RPMI7951 (cell line): ENCODE measurements at regions not wholly inside any gene's neighbourhood (a gene's known extent, or its start where the extent isn't known, plus 50 kb on each side); places are given as distances from the start of the nearest gene placed in this dataset.
"Not testable (repeated sequence)": the region's sequence is repeated elsewhere in the genome, so short reads cannot be mapped to it uniquely, and the experiment has no call there.

Experiments
- DNase-seq: peaks from one replicate; pipeline ENCODE4 v3.0.0-alpha.2; 2012; ENCODE audit warnings: low read depth

- peak; percentile 15 for DNase-seq
Measured at GRCh38 chr1:222416001-222416791, 131.7 kb downstream of the HHIPL2 start.

- DNase-seq: no peak
Measured at GRCh38 chr1:222415441-222415840, 132.5 kb downstream of the HHIPL2 start.

- no peak for DNase-seq
Measured at GRCh38 chr1:222413991-222414549, 133.8 kb downstream of the HHIPL2 start.

GRCh38 chr1:222413436-222413835 lies 134.5 kb downstream of the HHIPL2 start:
- DNase-seq: peak; percentile 30

GRCh38 chr1:222404710-222405109 lies 143.2 kb downstream of the HHIPL2 start:
- no peak for DNase-seq

- no peak for DNase-seq
Measured at GRCh38 chr1:222399197-222399596, 148.7 kb downstream of the HHIPL2 start.

- DNase-seq: no peak
Measured at GRCh38 chr1:222394224-222394623, 153.7 kb downstream of the HHIPL2 start.

GRCh38 chr1:222392556-222392955 lies 155.3 kb downstream of the HHIPL2 start:
- no peak for DNase-seq

- DNase-seq: peak; percentile 65
Measured at GRCh38 chr1:222390181-222390580, 157.7 kb downstream of the HHIPL2 start.

GRCh38 chr1:222387007-222387814 lies 160.7 kb downstream of the HHIPL2 start:
- DNase-seq: peak; percentile 70

- DNase-seq: no peak
Measured at GRCh38 chr1:222385955-222386354, 161.9 kb downstream of the HHIPL2 start.

- DNase-seq: no peak
Measured at GRCh38 chr1:222385262-222385661, 162.6 kb downstream of the HHIPL2 start.

- DNase-seq: no peak
Measured at GRCh38 chr1:222384531-222384930, 163.4 kb downstream of the HHIPL2 start.

GRCh38 chr1:222382171-222382570 lies 165.7 kb downstream of the HHIPL2 start:
- peak; percentile 60 for DNase-seq

- DNase-seq: no peak
Measured at GRCh38 chr1:222377428-222378088, 170.3 kb downstream of the HHIPL2 start.

- DNase-seq: not testable (repeated sequence)
Measured at GRCh38 chr1:222376791-222377190, 171.1 kb downstream of the HHIPL2 start.

GRCh38 chr1:222375701-222376100 lies 172.2 kb downstream of the HHIPL2 start:
- DNase-seq: no peak

- peak; percentile 29 for DNase-seq
Measured at GRCh38 chr1:222373831-222374602, 173.9 kb downstream of the HHIPL2 start.

- DNase-seq: no peak
Measured at GRCh38 chr1:222373216-222373615, 174.7 kb downstream of the HHIPL2 start.

GRCh38 chr1:222372221-222372620 lies 175.7 kb downstream of the HHIPL2 start:
- DNase-seq: peak; percentile 57
